PC-3 (cell line): ENCODE measurements at regions not wholly inside any gene's neighbourhood (a gene's known extent, or its start where the extent isn't known, plus 50 kb on each side); places are given as distances from the start of the nearest gene placed in this dataset.

ENCODE experiments used
- ATAC-seq: fragments of 200-7000 bp; cut with Tn5 transposase; 2 replicates; pipeline ENCODE4 v1.9.1; 2020; ENCODE audit warnings: mild to moderate bottlenecking, moderate library complexity
- BruUV-seq: library from RNA; stranded (reverse); fragments of 400-500 nt; replicated peaks from 2 replicates; lab custom pipeline; 2021; lab: Mats Ljungman, UMichigan
- CTCF ChIA-PET: fragments of 300-600 bp; sonication (Branson Sonifier 250); formaldehyde crosslinking; loops from one replicate; lab custom pipeline; 2022; ENCODE audit warnings: antibody characterized with exemption; lab: Charles Lee
- POLR2A ChIA-PET: fragments of 300-600 bp; sonication (Branson Sonifier 250); formaldehyde crosslinking; loops from one replicate; lab custom pipeline; 2022; ENCODE audit warnings: antibody characterized with exemption; ENCODE audit not compliant: unreplicated experiment; lab: Charles Lee
- DNase-seq: peaks from one replicate; pipeline ENCODE4 v3.0.0-alpha.2; 2015
- H2AFZ ChIP-seq: fragments of 300-600 bp; sonication (generic); 2 replicates; pipeline ENCODE4 v1.6.0; 2016; ENCODE audit warnings: antibody characterized with exemption, low read length
- H3F3A ChIP-seq: fragments of 300-600 bp; sonication (generic); one replicate; pipeline ENCODE4 v1.6.0; 2017; ENCODE audit warnings: antibody characterized with exemption, low read length, control low read depth, mild to moderate bottlenecking; ENCODE audit not compliant: unreplicated experiment
- H3K27ac ChIP-seq: fragments of 300-600 bp; sonication (generic); 2 replicates; pipeline ENCODE4 v1.5.1; 2016; ENCODE audit warnings: mild to moderate bottlenecking, low read length
- H3K27me3 ChIP-seq: fragments of 300-600 bp; sonication (generic); 2 replicates; pipeline ENCODE4 v1.6.1; 2016; ENCODE audit warnings: low read length, mixed read lengths
- H3K36me3 ChIP-seq: fragments of 300-600 bp; sonication (generic); 2 replicates; pipeline ENCODE4 v1.6.1; 2016; ENCODE audit warnings: low read depth, mixed run types, low read length, mixed read lengths
- H3K4me1 ChIP-seq: fragments of 300-600 bp; sonication (generic); 2 replicates; pipeline ENCODE4 v1.5.1; 2016; ENCODE audit warnings: low read length; ENCODE audit not compliant: insufficient read depth
- H3K4me2 ChIP-seq: fragments of 300-600 bp; sonication (generic); 2 replicates; pipeline ENCODE4 v1.6.0; 2016; ENCODE audit warnings: low read length
- H3K4me3 ChIP-seq: fragments of 300-600 bp; sonication (generic); 2 replicates; pipeline ENCODE4 v1.5.1; 2016; ENCODE audit warnings: mild to moderate bottlenecking, low read length, mixed read lengths
- H3K79me2 ChIP-seq: fragments of 300-600 bp; sonication (generic); 2 replicates; pipeline ENCODE4 v1.6.1; 2017; ENCODE audit warnings: low read length, mixed read lengths
- H3K9ac ChIP-seq: fragments of 300-600 bp; sonication (generic); 2 replicates; pipeline ENCODE4 v1.6.0; 2016; ENCODE audit warnings: mild to moderate bottlenecking, low read length
- H3K9me2 ChIP-seq: fragments of 300-600 bp; sonication (generic); replicated peaks from 2 replicates; pipeline ENCODE4 v1.6.1; 2016; ENCODE audit warnings: mixed run types, low read length, mixed read lengths
- H3K9me3 ChIP-seq: fragments of 300-600 bp; sonication (generic); 2 replicates; pipeline ENCODE4 v1.6.1; 2016; ENCODE audit warnings: low read length, mixed read lengths
- H4K20me1 ChIP-seq: fragments of 300-600 bp; sonication (generic); 2 replicates; pipeline ENCODE4 v1.6.1; 2016; ENCODE audit warnings: low read length, mixed read lengths
- CTCF ChIP-seq: fragments of 300-600 bp; sonication (generic); conservative IDR thresholded peaks from 2 replicates; pipeline ENCODE4 v1.5.1; 2017; ENCODE audit warnings: antibody characterized with exemption, low read depth, mild to moderate bottlenecking, low read length
- EZH2 ChIP-seq: fragments of 300-600 bp; sonication (generic); IDR thresholded peaks from one replicate; pipeline ENCODE4 v1.6.1; 2017; ENCODE audit warnings: antibody characterized with exemption, mild to moderate bottlenecking, low read length; ENCODE audit not compliant: unreplicated experiment
- EZH2phosphoT487 ChIP-seq: fragments of 300-600 bp; sonication (generic); IDR thresholded peaks from 2 replicates; pipeline ENCODE4 v1.6.1; 2018; ENCODE audit warnings: mild to moderate bottlenecking, antibody characterized with exemption, low read length, borderline replicate concordance
- intact Hi-C: fragments of 100-400 bp; cut with micrococcal nuclease; formaldehyde crosslinking; loops from 2 replicates; pipeline ENCODE4 v1.9.0; 2023

- no peaks in the 10 kb centered on the region for H4K20me1 ChIP-seq
- no peak overlapping the region for H2AFZ ChIP-seq
- H3K4me1 ChIP-seq = peaks cover 13% of the 10 kb centered on the region
- H3K27ac ChIP-seq = no peak overlapping the region
- CTCF ChIA-PET = no interaction called here
- intact Hi-C loops = no loop called here
- H3K79me2 ChIP-seq = no peaks in the 10 kb centered on the region
- TF ChIP-seq EZH2phosphoT487 (no peak), CTCF (no peak), EZH2 (no peak)
- no peaks in the 10 kb centered on the region for H3K9me2 ChIP-seq
- ATAC-seq (no peak), DNase-seq (no peak)
- no peak overlapping the region for H3K4me2 ChIP-seq
- BruUV-seq = no TSS peak
- H3K27me3 ChIP-seq = no peaks in the 10 kb centered on the region
- POLR2A ChIA-PET = no interaction called here
- no peaks in the 10 kb centered on the region for H3K9me3 ChIP-seq
- no peaks in the 10 kb centered on the region for H3K36me3 ChIP-seq
- no peak overlapping the region for H3K4me3 ChIP-seq
- no peak overlapping the region for H3K9ac ChIP-seq
- no peaks in the 10 kb centered on the region for H3F3A ChIP-seq
These were observed 58.3 kb upstream of the KIF26B start for GRCh38 chr1:245096311-245097066.

- BruUV-seq = no TSS peak
- ChIA-PET POLR2A (no interaction called here), CTCF (no interaction called here)
These were observed 58.9 kb upstream of the KIF26B start for GRCh38 chr1:245095903-245096302.

More at GRCh38 chr1:245095903-245096302, 58.9 kb upstream of the KIF26B start:
- intact Hi-C loops = no loop called here
- Histone ChIP-seq H3F3A (no peaks in the 10 kb centered on the region), H3K9me3 (no peaks in the 10 kb centered on the region), H2AFZ (no peak overlapping the region), H3K4me3 (no peak overlapping the region), H3K27me3 (no peaks in the 10 kb centered on the region), H4K20me1 (no peaks in the 10 kb centered on the region), H3K36me3 (no peaks in the 10 kb centered on the region), H3K9me2 (no peaks in the 10 kb centered on the region), H3K9ac (no peak overlapping the region), H3K27ac (no peak overlapping the region), H3K79me2 (no peaks in the 10 kb centered on the region), H3K4me2 (no peak overlapping the region), H3K4me1 (peaks cover 19% of the 10 kb centered on the region)
- TF ChIP-seq CTCF (no peak), EZH2 (no peak), EZH2phosphoT487 (no peak)
- DNase-seq (no peak), ATAC-seq (no peak)
